GM18502 (cell line): ENCODE measurements at regions not wholly inside any gene's neighbourhood (a gene's known extent, or its start where the extent isn't known, plus 50 kb on each side); places are given as distances from the start of the nearest gene placed in this dataset.
A peak's percentile ranks its signal among the peaks of the same experiment; 100 is the strongest.

Experiments used
- ATAC-seq: cut with Tn5 transposase; IDR thresholded peaks from one replicate; pipeline ENCODE4 v1.9.1; 2021; ENCODE audit warnings: mild to moderate bottlenecking; ENCODE audit not compliant: unreplicated experiment, poor library complexity

- ATAC-seq, result no peak
These were observed 494.2 kb downstream of the TSN start for GRCh38 chr2:122249673-122250072.

GRCh38 chr2:122251158-122251557, 495.7 kb downstream of the TSN start:
- no peak for ATAC-seq

GRCh38 chr2:122251566-122251965, 496.1 kb downstream of the TSN start:
- no peak for ATAC-seq

GRCh38 chr2:122255924-122256323, 500.5 kb downstream of the TSN start:
- no peak for ATAC-seq

GRCh38 chr2:122261911-122262310, 506.5 kb downstream of the TSN start:
- ATAC-seq, result no peak

GRCh38 chr2:122263746-122264145, 508.3 kb downstream of the TSN start:
- ATAC-seq, result no peak

GRCh38 chr2:122266636-122267035, 511.2 kb downstream of the TSN start:
- ATAC-seq, result no peak

GRCh38 chr2:122267947-122268346, 512.5 kb downstream of the TSN start:
- ATAC-seq, result no peak

GRCh38 chr2:122273785-122274419, 518.5 kb downstream of the TSN start:
- no peak for ATAC-seq

- ATAC-seq, result no peak
These were observed 522.5 kb downstream of the TSN start for GRCh38 chr2:122277956-122278355.

GRCh38 chr2:122300758-122301157, 545.3 kb downstream of the TSN start:
- ATAC-seq, result no peak

- ATAC-seq, result no peak
These were observed 552.3 kb downstream of the TSN start for GRCh38 chr2:122307763-122308162.

GRCh38 chr2:122315306-122315705, 559.9 kb downstream of the TSN start:
- ATAC-seq, result no peak

GRCh38 chr2:122319539-122320132, 564.2 kb downstream of the TSN start:
- ATAC-seq, result no peak

- no peak for ATAC-seq
These were observed 567.4 kb downstream of the TSN start for GRCh38 chr2:122322815-122323214.

- no peak for ATAC-seq
These were observed 568.5 kb downstream of the TSN start for GRCh38 chr2:122323927-122324326.

GRCh38 chr2:122326471-122326870, 571.0 kb downstream of the TSN start:
- ATAC-seq, result no peak

GRCh38 chr2:122328816-122329215, 573.4 kb downstream of the TSN start:
- no peak for ATAC-seq

- no peak for ATAC-seq
These were observed 573.8 kb downstream of the TSN start for GRCh38 chr2:122329278-122329677.

GRCh38 chr2:122333932-122334331, 578.5 kb downstream of the TSN start:
- ATAC-seq, result no peak

GRCh38 chr2:122338000-122338399, 582.5 kb downstream of the TSN start:
- ATAC-seq, result no peak

- peak; percentile 99 for ATAC-seq
These were observed 584.8 kb downstream of the TSN start for GRCh38 chr2:122340246-122340645.
